ENCODE measurements at regions not wholly inside any gene's neighbourhood (a gene's known extent, or its start where the extent isn't known, plus 50 kb on each side); places are given as distances from the start of the nearest gene placed in this dataset.

- TF ChIP-seq, protein P1, sequence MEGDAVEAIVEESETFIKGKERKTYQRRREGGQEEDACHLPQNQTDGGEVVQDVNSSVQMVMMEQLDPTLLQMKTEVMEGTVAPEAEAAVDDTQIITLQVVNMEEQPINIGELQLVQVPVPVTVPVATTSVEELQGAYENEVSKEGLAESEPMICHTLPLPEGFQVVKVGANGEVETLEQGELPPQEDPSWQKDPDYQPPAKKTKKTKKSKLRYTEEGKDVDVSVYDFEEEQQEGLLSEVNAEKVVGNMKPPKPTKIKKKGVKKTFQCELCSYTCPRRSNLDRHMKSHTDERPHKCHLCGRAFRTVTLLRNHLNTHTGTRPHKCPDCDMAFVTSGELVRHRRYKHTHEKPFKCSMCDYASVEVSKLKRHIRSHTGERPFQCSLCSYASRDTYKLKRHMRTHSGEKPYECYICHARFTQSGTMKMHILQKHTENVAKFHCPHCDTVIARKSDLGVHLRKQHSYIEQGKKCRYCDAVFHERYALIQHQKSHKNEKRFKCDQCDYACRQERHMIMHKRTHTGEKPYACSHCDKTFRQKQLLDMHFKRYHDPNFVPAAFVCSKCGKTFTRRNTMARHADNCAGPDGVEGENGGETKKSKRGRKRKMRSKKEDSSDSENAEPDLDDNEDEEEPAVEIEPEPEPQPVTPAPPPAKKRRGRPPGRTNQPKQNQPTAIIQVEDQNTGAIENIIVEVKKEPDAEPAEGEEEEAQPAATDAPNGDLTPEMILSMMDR (IDR thresholded peaks at IDR 0.05), result no peak
- DNase-seq (no peak), ATAC-seq (no peak)
- H3K4me1 Mint-ChIP-seq, result no peaks in the 10 kb centered on the region
- Histone ChIP-seq H3K4me3 (ENCODE audit: low read length) (no peak overlapping the region), H3K4me1 (ENCODE audit: control insufficient read depth, insufficient read depth, low read length) (no peaks in the 10 kb centered on the region), H3K9me3 (ENCODE audit: control insufficient read depth, insufficient read depth, low read length) (no peaks in the 10 kb centered on the region), H3K27me3 (ENCODE audit: control insufficient read depth, insufficient read depth, low read length) (no peaks in the 10 kb centered on the region), H3K36me3 (ENCODE audit: control insufficient read depth, insufficient read depth, low read length) (no peaks in the 10 kb centered on the region), H3K27ac (ENCODE audit: low read length) (no peak overlapping the region)
- intact Hi-C loops (cut with micrococcal nuclease), result no loop called here
- no peaks in the 10 kb centered on the region for H3K27me3 Mint-ChIP-seq (ENCODE audit: low read depth in 2 of 2)
- H3K9me3 Mint-ChIP-seq, result no peaks in the 10 kb centered on the region
- H3K36me3 Mint-ChIP-seq, result no peaks in the 10 kb centered on the region
- no peak overlapping the region for H3K27ac Mint-ChIP-seq
- WGBS (ENCODE audit: insufficient coverage), result 81% methylated on average over 4 of the region's 6 CpGs
- H3K4me3 Mint-ChIP-seq, result no peak overlapping the region
These were observed 359.9 kb downstream of the TXNL1 start for GRCh38 chr18:56278421-56279003.

GRCh38 chr18:56276466-56276865 is 361.9 kb downstream of the TXNL1 start:
- ATAC-seq (no peak), DNase-seq (no peak)
- Histone ChIP-seq H3K4me1 (ENCODE audit: control insufficient read depth, insufficient read depth, low read length) (no peaks in the 10 kb centered on the region), H3K4me3 (ENCODE audit: low read length) (no peak overlapping the region), H3K9me3 (ENCODE audit: control insufficient read depth, insufficient read depth, low read length) (no peaks in the 10 kb centered on the region), H3K27me3 (ENCODE audit: control insufficient read depth, insufficient read depth, low read length) (no peaks in the 10 kb centered on the region), H3K36me3 (ENCODE audit: control insufficient read depth, insufficient read depth, low read length) (no peaks in the 10 kb centered on the region), H3K27ac (ENCODE audit: low read length) (no peak overlapping the region)
- no peak overlapping the region for H3K27ac Mint-ChIP-seq
- H3K4me3 Mint-ChIP-seq, result no peak overlapping the region
- TF ChIP-seq, protein P1 (IDR thresholded peaks at IDR 0.05), result no peak
- intact Hi-C loops (cut with micrococcal nuclease), result no loop called here
- no peaks in the 10 kb centered on the region for H3K27me3 Mint-ChIP-seq (ENCODE audit: low read depth in 2 of 2)
- no peaks in the 10 kb centered on the region for H3K9me3 Mint-ChIP-seq
- no peaks in the 10 kb centered on the region for H3K36me3 Mint-ChIP-seq
- WGBS (ENCODE audit: insufficient coverage), result 63% methylated on average over 1 of the region's 3 CpGs
- H3K4me1 Mint-ChIP-seq, result no peaks in the 10 kb centered on the region

DNA sequence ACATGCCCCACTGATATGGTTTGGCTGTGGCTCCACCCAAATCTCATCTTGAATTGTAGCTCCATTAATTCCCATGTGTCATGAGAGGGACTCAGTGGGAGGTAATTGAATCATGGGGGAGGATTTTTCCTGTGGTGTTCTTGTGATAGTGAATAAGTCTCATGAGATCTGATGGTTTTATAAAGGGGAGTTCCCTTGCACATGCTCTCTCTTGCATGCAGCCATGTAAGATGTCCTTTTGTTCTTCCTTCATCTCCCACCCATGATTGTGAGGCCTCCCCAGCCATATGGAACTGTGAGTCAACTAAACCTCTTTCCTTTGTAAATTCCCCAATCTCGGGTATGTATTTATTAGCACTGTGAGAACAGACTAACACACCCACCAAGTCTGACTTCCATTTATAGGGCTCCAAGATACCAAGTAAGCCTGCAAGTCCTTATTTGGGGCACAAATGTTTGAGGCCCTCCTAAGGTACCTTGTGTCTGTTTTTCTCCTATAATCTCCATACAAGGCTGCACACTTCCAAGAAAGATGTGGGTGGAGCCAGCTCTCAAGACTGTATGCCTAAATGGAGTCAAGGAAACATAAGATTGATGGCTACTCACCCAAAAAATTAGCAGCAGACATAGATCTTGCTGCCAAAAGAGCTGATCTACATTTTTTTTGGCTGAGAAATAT is 364.7 kb downstream of the TXNL1 start:
- no peaks in the 10 kb centered on the region for H3K4me1 Mint-ChIP-seq
- ATAC-seq, result no peak
- H3K36me3 Mint-ChIP-seq, result no peaks in the 10 kb centered on the region
- no peaks in the 10 kb centered on the region for H3K4me1 ChIP-seq (ENCODE audit: control insufficient read depth, insufficient read depth, low read length)
- no peak for DNase-seq
- H3K4me3 ChIP-seq (ENCODE audit: low read length), result no peak overlapping the region
- H3K27me3 Mint-ChIP-seq (ENCODE audit: low read depth in 2 of 2), result no peaks in the 10 kb centered on the region
- intact Hi-C loops (cut with micrococcal nuclease), result no loop called here
- H3K27ac ChIP-seq (ENCODE audit: low read length), result no peak overlapping the region
- TF ChIP-seq, protein P1 (IDR thresholded peaks at IDR 0.05), result no peak
- no peak overlapping the region for H3K4me3 Mint-ChIP-seq
- H3K36me3 ChIP-seq (ENCODE audit: control insufficient read depth, insufficient read depth, low read length), result no peaks in the 10 kb centered on the region
- H3K9me3 ChIP-seq (ENCODE audit: control insufficient read depth, insufficient read depth, low read length), result no peaks in the 10 kb centered on the region
- H3K27me3 ChIP-seq (ENCODE audit: control insufficient read depth, insufficient read depth, low read length), result no peaks in the 10 kb centered on the region
- WGBS (ENCODE audit: insufficient coverage), result 80% methylated on average over 1 of the region's 1 CpG
- H3K9me3 Mint-ChIP-seq, result peaks cover 3 to 4% of the 10 kb centered on the region in 2 donors
- no peak overlapping the region for H3K27ac Mint-ChIP-seq
